Right lobe of liver (tissue), 4 donors: ENCODE measurements at regions not wholly inside any gene's neighbourhood (a gene's known extent, or its start where the extent isn't known, plus 50 kb on each side); places are given as distances from the start of the nearest gene placed in this dataset.

Source experiments
- CTCF ChIP-seq, 4 donors: fragments of 200-600 bp in 3 of 4; fragments of 450-650 bp in 1 of 4; IDR thresholded peaks; one replicate each; pipeline versions ENCODE4 v1.5.1 to v1.8.0; 2016 to 2022; ENCODE audit warnings: antibody characterized with exemption in 4 of 4, mild to moderate bottlenecking in 2 of 4
- POLR2A ChIP-seq: fragments of 450-650 bp; IDR thresholded peaks from one replicate; pipeline ENCODE4 v1.6.1; 2017; ENCODE audit warnings: antibody characterized with exemption, mild to moderate bottlenecking
- donor health status: DM: no; HTN: no; CAD: no.
- donor health status: DM: no; HTN: no; CAD: no.
- donor health status: DM: no; HTN: yes; CAD: no.

- TF ChIP-seq POLR2A, result no peak
- TF ChIP-seq CTCF (IDR thresholded peaks at IDR 0.05), result no peak
These were observed 189.7 kb upstream of the SLIT2 start for GRCh38 chr4:20062054-20062453.
